ENCODE measurements at regions not wholly inside any gene's neighbourhood (a gene's known extent, or its start where the extent isn't known, plus 50 kb on each side); places are given as distances from the start of the nearest gene placed in this dataset.

- CTCF ChIA-PET: no interaction called here
Measured at GRCh38 chr1:229119876-229120275, 151.0 kb upstream of the RAB4A start.

GRCh38 chr1:229121845-229122436 is 149.0 kb upstream of the RAB4A start:
- Histone ChIP-seq H3K36me3 (ENCODE audit: control insufficient read depth, insufficient read depth, low read length) (no peaks in the 10 kb centered on the region), H3K27ac (ENCODE audit: low read length) (no peak overlapping the region), H3K9me3 (ENCODE audit: control insufficient read depth, insufficient read depth, low read depth, low read length) (no peaks in the 10 kb centered on the region), H3K27me3 (ENCODE audit: control insufficient read depth, insufficient read depth, low read length) (peaks cover 2% of the 10 kb centered on the region; the same call in 1 of the 2 replicates), H3K4me3 (ENCODE audit: low read depth in 2 of 2, low read length in 2 of 2) (no peak overlapping the region), H3K4me1 (ENCODE audit: control insufficient read depth, insufficient read depth, low read length) (no peaks in the 10 kb centered on the region)
- POLR2A ChIA-PET: no interaction called here
- CTCF ChIA-PET: no interaction called here
- intact Hi-C loops (cut with micrococcal nuclease; ENCODE audit: unreplicated experiment): no loop called here
- ATAC-seq (no peak), DNase-seq (ENCODE audit: low read depth, low spot score) (no peak)
- in situ Hi-C loops (cut with HindIII; ENCODE audit: low pct_unique_long_range_greater_than_20kb, low sequenced_read_pairs): no loop called here
- no TSS peak for BruUV-seq (replicated peaks)
- TF ChIP-seq REST (IDR thresholded peaks at IDR 0.05; ENCODE audit: insufficient read depth in 1 of 2, low read depth in 2 of 2, low read length in 1 of 2) (no peak), POLR2AphosphoS5 (IDR thresholded peaks at IDR 0.05; ENCODE audit: low read depth, low read length) (no peak), SIN3A (IDR thresholded peaks at IDR 0.05; ENCODE audit: borderline replicate concordance, insufficient read depth, low read depth, low read length) (no peak), TCF7L2 (IDR thresholded peaks at IDR 0.05; ENCODE audit: low read depth, low read length) (no peak), CTCF (IDR thresholded peaks at IDR 0.05) (no peak)

More at GRCh38 chr1:229119876-229120275, 151.0 kb upstream of the RAB4A start:
- no peak for ATAC-seq
- intact Hi-C loops (cut with micrococcal nuclease; ENCODE audit: unreplicated experiment): no loop called here
- Histone ChIP-seq H3K9me3 (ENCODE audit: control insufficient read depth, insufficient read depth, low read depth, low read length) (no peaks in the 10 kb centered on the region), H3K27ac (ENCODE audit: low read length) (no peak overlapping the region), H3K36me3 (ENCODE audit: control insufficient read depth, insufficient read depth, low read length) (no peaks in the 10 kb centered on the region), H3K27me3 (ENCODE audit: control insufficient read depth, insufficient read depth, low read length) (peaks cover 2% of the 10 kb centered on the region; the same call in 1 of the 2 replicates), H3K4me1 (ENCODE audit: control insufficient read depth, insufficient read depth, low read length) (no peaks in the 10 kb centered on the region), H3K4me3 (ENCODE audit: low read depth in 2 of 2, low read length in 2 of 2) (no peak overlapping the region)
- in situ Hi-C loops (cut with HindIII; ENCODE audit: low pct_unique_long_range_greater_than_20kb, low sequenced_read_pairs): no loop called here
- DNase-seq (ENCODE audit: low read depth, low spot score): no peak
- no peak for TF ChIP-seq POLR2AphosphoS5 (IDR thresholded peaks at IDR 0.05; ENCODE audit: low read depth, low read length)
- POLR2A ChIA-PET: no interaction called here
- no TSS peak for BruUV-seq (replicated peaks)

- intact Hi-C loops (cut with micrococcal nuclease; ENCODE audit: unreplicated experiment): no loop called here
- TF ChIP-seq REST (IDR thresholded peaks at IDR 0.05; ENCODE audit: insufficient read depth in 1 of 2, low read depth in 2 of 2, low read length in 1 of 2): no peak
- TF ChIP-seq POLR2AphosphoS5 (IDR thresholded peaks at IDR 0.05; ENCODE audit: low read depth, low read length): no peak
- no peak for TF ChIP-seq SIN3A (IDR thresholded peaks at IDR 0.05; ENCODE audit: borderline replicate concordance, insufficient read depth, low read depth, low read length)
- no peak for TF ChIP-seq TCF7L2 (IDR thresholded peaks at IDR 0.05; ENCODE audit: low read depth, low read length)
- no peak for TF ChIP-seq CTCF (IDR thresholded peaks at IDR 0.05)
- ChIA-PET POLR2A (no interaction called here), CTCF (interaction anchor here (0.6 kb wide), 1 partner anchor 177 kb away, joined by 3 read pairs; no protein-coding TSS in a partner anchor)
- H3K4me1 ChIP-seq (ENCODE audit: control insufficient read depth, insufficient read depth, low read length): no peaks in the 10 kb centered on the region
- no peak for ATAC-seq
- in situ Hi-C loops (cut with HindIII; ENCODE audit: low pct_unique_long_range_greater_than_20kb, low sequenced_read_pairs): no loop called here
- H3K27ac ChIP-seq (ENCODE audit: low read length): no peak overlapping the region
- no peak overlapping the region for H3K4me3 ChIP-seq (ENCODE audit: low read depth in 2 of 2, low read length in 2 of 2)
- DNase-seq (ENCODE audit: low read depth, low spot score): no peak
- peaks cover 2% of the 10 kb centered on the region; the same call in 1 of the 2 replicates for H3K27me3 ChIP-seq (ENCODE audit: control insufficient read depth, insufficient read depth, low read length)
- H3K36me3 ChIP-seq (ENCODE audit: control insufficient read depth, insufficient read depth, low read length): no peaks in the 10 kb centered on the region
- no TSS peak for BruUV-seq (replicated peaks)
- no peaks in the 10 kb centered on the region for H3K9me3 ChIP-seq (ENCODE audit: control insufficient read depth, insufficient read depth, low read depth, low read length)
Measured at GRCh38 chr1:229122606-229123005, 148.3 kb upstream of the RAB4A start.

All from Panc1 (cell line).